DMS114 treated with DMSO at 0.1 percent for 48 hours (cell line): ENCODE measurements at regions not wholly inside any gene's neighbourhood (a gene's known extent, or its start where the extent isn't known, plus 50 kb on each side); places are given as distances from the start of the nearest gene placed in this dataset.

ENCODE experiments used
- DNase-seq: peaks from one replicate; lab custom pipeline; 2025; ENCODE audit not compliant: unreplicated experiment; lab: John Stamatoyannopoulos, UW

DNA sequence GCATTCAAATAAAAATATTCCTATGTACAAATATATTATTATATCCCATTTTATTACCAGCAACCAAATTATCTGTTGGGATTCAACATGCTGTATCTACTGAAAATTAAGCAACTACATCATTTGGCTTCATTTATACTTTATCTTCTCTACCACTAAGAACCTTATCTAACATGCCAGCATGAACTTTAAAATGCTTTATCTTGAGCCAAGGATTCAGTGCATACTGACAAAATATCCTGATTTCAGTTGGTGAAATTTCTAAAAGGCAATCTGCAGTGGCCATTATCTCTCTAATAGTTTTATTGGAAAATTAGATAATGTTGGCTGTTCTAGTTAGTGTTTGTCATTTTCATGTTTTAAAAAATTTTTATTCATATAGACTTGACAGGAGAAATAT, 1149.9 kb downstream of the KCNT2 start:
- DNase-seq, result no peak

- DNase-seq, result no peak
Observed at GRCh38 chr1:195450794-195451193, 1157.4 kb downstream of the KCNT2 start.

DNA sequence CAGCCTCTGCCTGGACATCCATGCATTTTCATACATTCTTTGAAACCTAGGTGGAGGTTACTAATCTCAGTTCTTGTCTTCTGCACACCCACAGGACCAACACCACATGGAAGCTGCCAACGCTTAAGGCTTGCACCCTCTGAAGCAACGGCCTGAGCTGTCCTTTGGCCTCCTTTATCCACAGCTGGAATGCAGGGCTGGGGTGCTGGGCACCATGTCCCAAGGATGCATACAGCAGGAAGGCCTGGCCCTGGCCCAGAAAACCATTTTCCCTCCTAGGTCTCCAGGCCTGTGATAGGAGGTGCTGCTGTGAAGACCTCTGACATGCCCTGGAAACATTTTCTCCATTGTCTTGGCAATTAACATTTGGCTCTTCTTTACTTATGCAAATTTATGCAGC, 1168.6 kb downstream of the KCNT2 start:
- DNase-seq, result no peak

DNA sequence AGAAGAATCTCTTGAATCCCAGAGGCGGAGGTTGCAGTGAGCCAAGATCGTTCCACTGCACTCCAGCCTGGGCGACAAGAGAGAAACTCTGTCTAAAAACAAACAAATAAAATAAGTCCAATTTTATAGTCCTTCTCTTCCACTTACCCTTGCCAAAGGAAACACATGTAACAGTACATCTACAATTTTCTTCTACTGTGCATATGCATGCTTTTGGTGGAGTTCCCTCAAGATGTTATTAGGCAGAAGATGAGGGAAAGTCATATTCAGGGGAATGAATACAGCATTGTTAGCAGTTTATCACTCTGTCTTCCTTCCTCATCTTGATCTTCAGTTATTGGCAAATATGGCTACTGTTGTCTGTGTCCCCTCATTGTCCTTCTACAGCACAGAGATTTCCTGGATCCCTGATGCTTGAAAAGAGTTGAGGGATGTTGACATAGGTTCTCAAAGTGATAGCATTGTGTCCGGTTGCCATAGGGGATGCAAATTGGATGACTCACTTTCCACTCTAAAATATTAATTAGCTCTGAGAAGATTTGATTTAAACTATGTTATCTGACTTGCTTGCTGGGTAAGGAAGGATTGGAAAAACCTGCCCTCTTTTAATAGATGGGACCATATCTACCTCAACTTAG, 1173.6 kb downstream of the KCNT2 start:
- DNase-seq, result no peak

- no peak for DNase-seq
Observed at GRCh38 chr1:195430826-195431225, 1177.4 kb downstream of the KCNT2 start.

- no peak for DNase-seq
Observed at GRCh38 chr1:195428927-195429326, 1179.3 kb downstream of the KCNT2 start.

DNA sequence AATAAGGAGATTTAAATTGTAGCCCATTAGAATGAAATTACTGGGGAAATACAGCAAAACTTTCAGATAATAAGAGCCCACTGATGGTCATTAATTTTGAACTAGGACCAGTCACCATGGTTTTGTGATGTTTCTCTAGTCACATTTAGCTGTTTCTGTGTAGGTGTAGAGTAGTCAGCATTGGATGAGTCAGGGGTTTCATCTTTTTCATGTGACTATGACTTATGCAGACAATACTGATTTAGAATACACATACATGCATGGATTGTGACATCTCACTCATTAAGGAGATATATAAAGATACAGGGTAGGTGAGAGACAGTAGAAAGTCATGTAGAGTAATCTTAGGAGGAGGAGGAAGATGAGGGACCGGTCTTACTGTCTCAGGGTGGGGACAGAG, 1192.7 kb downstream of the KCNT2 start:
- no peak for DNase-seq

GRCh38 chr1:195394567-195394966, 1213.7 kb downstream of the KCNT2 start:
- DNase-seq, result no peak

DNA sequence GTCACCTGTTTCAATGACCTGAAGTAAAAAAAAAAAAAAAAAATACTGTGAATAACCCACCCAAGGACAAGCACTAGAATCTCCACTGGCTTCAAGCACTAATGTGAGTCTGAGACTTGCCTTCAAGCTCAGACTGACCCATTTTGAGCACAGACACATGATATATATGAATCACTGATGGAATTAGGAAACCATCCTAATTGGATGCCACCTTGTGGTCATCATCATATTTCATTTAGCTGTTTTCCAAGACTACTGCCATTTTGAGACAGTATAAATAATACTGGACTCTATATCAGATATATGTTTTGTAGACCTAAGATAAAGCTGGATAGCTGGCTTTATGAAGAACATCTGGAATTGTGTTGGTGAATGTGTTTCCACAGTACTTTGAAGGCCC, 1232.0 kb downstream of the KCNT2 start:
- no peak for DNase-seq

DNA sequence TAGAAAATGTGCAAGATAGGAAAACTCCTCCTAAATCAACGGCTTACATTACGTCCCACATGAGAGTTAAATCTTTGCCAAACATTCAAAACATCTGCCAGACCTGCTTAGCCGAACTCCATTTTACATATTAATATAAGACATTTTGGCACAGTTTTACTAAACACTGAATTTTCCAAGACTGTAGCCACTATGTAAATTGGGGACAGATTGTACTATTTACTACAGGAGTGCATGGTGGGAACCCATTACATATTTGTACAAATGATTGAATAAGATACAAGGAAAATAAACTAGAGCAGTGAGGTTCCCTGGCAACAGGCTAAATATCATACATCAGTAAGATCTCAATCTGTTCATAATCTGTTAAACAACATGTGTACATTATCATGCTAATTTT, 1234.4 kb downstream of the KCNT2 start:
- no peak for DNase-seq

- no peak for DNase-seq
Observed at GRCh38 chr1:195345149-195345548, 1263.1 kb downstream of the KCNT2 start.

DNA sequence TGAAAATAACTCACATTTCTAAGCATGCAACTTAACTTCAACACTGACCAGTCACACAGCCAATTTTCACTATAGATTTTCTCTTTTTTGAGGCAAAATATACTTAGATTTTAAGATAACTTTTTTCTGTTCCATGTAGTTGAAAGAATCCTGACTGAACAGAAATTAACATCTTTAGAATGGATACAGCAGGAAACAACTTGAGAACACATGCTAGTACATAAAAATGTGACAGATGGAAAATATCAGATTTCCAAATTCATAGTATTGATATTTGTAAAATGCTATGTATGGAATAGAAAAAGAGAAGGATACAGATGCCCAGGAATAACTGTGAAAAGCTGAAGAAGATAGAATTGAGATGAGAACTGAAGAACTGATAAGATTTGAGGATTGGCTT, 1270.6 kb downstream of the KCNT2 start:
- DNase-seq, result no peak

DNA sequence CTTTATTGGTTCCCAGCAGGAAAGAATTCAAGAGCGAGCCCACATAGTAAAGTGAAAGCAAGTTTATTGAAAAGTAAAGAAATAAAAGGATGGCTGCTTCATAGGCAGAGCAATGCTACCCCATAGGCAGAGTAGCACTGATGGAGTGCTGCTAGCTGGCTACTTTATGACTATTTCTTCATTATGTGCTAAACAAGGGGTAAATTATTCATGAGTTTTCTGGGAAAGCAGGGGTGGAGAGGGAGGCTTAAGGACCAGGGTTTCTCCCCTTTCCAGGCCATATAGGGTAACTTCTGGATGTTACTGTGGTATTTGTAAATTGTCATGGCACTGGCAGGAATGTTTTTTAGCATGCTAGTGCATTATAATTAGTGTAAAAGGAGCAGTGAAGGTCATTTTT, 1271.4 kb downstream of the KCNT2 start:
- DNase-seq, result no peak

GRCh38 chr1:195335541-195335940, 1272.7 kb downstream of the KCNT2 start:
- no peak for DNase-seq

DNA sequence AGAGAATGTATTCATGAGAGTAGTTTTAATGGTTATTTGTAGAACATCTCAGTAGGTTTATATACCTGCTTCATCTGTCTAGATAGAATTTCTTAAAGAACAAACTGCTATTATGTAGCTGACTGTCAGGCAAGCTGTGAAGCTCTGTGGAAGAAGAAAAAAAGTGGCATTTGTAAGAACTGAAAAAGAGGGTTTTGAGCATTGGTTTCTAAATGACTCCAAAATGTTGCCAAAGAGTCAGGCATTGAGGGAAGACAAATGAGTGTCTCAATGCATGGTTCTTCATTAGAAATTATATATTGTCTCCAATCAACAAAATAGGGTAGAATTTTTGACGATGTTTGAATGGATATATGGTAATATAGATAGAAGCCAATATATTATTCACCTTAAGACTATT, 1276.1 kb downstream of the KCNT2 start:
- DNase-seq, result no peak

- no peak for DNase-seq
Observed at GRCh38 chr1:195328681-195329080, 1279.6 kb downstream of the KCNT2 start.

GRCh38 chr1:195328102-195328501, 1280.1 kb downstream of the KCNT2 start:
- DNase-seq, result no peak

DNA sequence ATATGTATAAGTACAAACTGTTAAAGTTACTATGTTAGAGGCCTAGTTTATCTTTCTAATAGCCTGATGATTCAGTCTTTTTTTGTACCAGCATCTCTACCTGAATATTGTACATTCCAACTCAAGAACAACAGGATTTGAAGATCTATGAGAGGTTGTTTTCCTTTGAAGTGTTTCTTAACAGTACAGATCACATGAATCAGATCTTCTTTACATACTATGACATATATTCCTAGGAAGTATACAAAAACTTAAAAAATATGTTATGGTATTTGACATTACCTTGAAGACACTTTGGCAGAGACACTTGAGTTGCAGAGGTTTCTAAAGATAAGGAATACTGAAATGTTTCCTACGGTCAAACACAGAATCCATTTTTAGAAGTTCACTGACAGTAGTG, 1280.9 kb downstream of the KCNT2 start:
- no peak for DNase-seq

GRCh38 chr1:195326325-195326724, 1281.9 kb downstream of the KCNT2 start:
- no peak for DNase-seq

- no peak for DNase-seq
Observed at GRCh38 chr1:195325181-195325580, 1283.1 kb downstream of the KCNT2 start.

GRCh38 chr1:195306281-195306680, 1302.0 kb downstream of the KCNT2 start:
- DNase-seq, result no peak

DNA sequence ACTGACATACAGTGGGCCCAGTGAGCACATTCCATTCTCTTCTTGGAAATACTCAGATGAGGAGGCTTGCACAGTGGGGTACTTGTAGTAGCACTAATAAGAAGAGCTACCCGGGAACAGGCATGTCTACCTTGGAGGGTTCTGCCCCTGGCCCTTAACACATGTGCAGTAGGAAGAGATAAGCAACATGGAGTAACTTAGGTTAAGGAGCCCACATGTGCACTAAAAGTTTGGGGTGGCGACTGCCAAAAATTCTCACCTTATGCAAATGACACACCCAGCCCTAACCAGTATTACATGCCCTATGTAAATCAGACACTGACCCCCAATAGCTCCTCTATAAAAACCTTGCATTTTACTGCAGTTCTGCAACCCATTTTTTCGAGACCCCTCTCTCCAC, 1313.3 kb downstream of the KCNT2 start:
- no peak for DNase-seq

DNA sequence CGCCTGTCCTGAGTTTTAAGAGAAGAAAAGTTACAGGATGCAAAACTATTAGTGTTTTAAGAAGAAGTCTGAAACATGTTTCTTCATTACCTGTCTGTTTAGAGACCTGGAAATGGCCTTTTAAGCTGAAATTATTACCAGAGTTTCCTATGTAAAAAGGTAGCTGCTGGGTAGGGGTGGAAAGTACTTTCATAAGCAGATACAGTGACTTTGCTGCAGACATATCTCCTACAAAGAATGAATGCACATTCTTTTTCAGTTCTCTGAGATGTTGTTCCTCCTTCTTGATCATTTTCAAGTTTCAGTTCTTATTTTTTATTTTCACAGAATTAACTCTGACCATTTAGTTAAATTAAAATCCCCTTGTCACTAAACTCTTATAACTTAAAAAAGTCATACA, 1329.6 kb downstream of the KCNT2 start:
- DNase-seq, result no peak

DNA sequence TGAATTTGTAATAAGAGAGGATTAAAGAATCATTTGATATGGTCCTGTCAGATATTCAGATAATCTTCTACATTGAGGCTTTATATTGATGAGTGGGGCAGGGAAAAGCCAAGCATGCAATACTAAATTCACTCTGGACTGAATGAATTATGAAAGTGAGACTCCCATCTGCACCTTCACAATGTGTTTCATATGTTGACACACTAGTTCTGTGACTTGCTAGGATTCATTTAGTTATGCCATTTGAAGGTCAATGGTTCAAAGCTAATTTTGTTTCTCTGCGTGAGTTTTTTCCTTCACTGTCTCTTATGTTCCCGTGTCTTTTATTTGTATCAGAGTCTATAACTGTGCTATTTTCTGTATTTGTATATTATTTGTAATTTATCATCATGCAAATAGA, 1332.5 kb downstream of the KCNT2 start:
- DNase-seq, result no peak
